ENCODE measurements at regions not wholly inside any gene's neighbourhood (a gene's known extent, or its start where the extent isn't known, plus 50 kb on each side); places are given as distances from the start of the nearest gene placed in this dataset.

- TF ChIP-seq SP1 (IDR thresholded peaks at IDR 0.05) (no peak), HDGF (IDR thresholded peaks at IDR 0.05; ENCODE audit: borderline replicate concordance) (no peak), TARDBP (IDR thresholded peaks at IDR 0.05) (no peak), LEF1 (IDR thresholded peaks at IDR 0.05; ENCODE audit: borderline replicate concordance) (no peak), NFRKB (IDR thresholded peaks at IDR 0.05) (no peak), SUZ12 (IDR thresholded peaks at IDR 0.05) (no peak), FOXM1 (IDR thresholded peaks at IDR 0.05; ENCODE audit: borderline replicate concordance) (no peak), ARNT (IDR thresholded peaks at IDR 0.05) (no peak), FOXA1 (IDR thresholded peaks at IDR 0.05) (no peak), L3MBTL2 (conservative IDR thresholded peaks at IDR 0.05) (no peak), CTBP1 (IDR thresholded peaks at IDR 0.05; ENCODE audit: borderline replicate concordance) (no peak), BHLHE40 (IDR thresholded peaks at IDR 0.05; ENCODE audit: borderline replicate concordance) (no peak), ZNF384 (IDR thresholded peaks at IDR 0.05) (no peak)
- TF ChIP-seq, protein P1, sequence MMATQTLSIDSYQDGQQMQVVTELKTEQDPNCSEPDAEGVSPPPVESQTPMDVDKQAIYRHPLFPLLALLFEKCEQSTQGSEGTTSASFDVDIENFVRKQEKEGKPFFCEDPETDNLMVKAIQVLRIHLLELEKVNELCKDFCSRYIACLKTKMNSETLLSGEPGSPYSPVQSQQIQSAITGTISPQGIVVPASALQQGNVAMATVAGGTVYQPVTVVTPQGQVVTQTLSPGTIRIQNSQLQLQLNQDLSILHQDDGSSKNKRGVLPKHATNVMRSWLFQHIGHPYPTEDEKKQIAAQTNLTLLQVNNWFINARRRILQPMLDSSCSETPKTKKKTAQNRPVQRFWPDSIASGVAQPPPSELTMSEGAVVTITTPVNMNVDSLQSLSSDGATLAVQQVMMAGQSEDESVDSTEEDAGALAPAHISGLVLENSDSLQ (IDR thresholded peaks at IDR 0.05) = no peak
These were observed 259.9 kb upstream of the ZPLD1 start for GRCh38 chr3:102174832-102175374.

All from HEK293T (cell line).